A673 (cell line): ENCODE measurements at regions not wholly inside any gene's neighbourhood (a gene's known extent, or its start where the extent isn't known, plus 50 kb on each side); places are given as distances from the start of the nearest gene placed in this dataset.

Source experiments
- CTCF ChIP-seq: fragments of 300-800, 200-600 bp; sonication (generic); conservative IDR thresholded peaks from 2 replicates; pipeline ENCODE4 v1.5.1; 2017; ENCODE audit warnings: low read depth, mild to moderate bottlenecking, antibody characterized with exemption, low read length, moderate library complexity, mixed read lengths
- EZH2 ChIP-seq: fragments of 200-600 bp; sonication (generic); IDR thresholded peaks from 2 replicates; pipeline ENCODE4 v1.6.1; 2017; ENCODE audit warnings: borderline replicate concordance, low read depth, mild to moderate bottlenecking, mixed read lengths, antibody characterized with exemption, low read length; ENCODE audit not compliant: poor library complexity, severe bottlenecking

- no peak for TF ChIP-seq CTCF
- TF ChIP-seq EZH2 = no peak
Measured at GRCh38 chr10:52874581-52874980, 102.0 kb upstream of the MBL2 start.
